Kasumi-1 (cell line): ENCODE measurements at regions not wholly inside any gene's neighbourhood (a gene's known extent, or its start where the extent isn't known, plus 50 kb on each side); places are given as distances from the start of the nearest gene placed in this dataset.
"Not testable (repeated sequence)": the region's sequence is repeated elsewhere in the genome, so short reads cannot be mapped to it uniquely, and the experiment has no call there.

Experiments used
- DNase-seq, 2 experiments: peaks; one replicate each; lab custom pipeline; 2025; lab: John Stamatoyannopoulos, UW

GRCh38 chr14:38973083-38973700 is 129.8 kb downstream of the SEC23A start:
- no peak for DNase-seq

GRCh38 chr14:38972511-38972910 is 130.5 kb downstream of the SEC23A start:
- no peak for DNase-seq

- no peak for DNase-seq
Measured at GRCh38 chr14:38971258-38971921, 131.6 kb downstream of the SEC23A start.

- DNase-seq: no peak
Measured at GRCh38 chr14:38964630-38965029, 138.4 kb downstream of the SEC23A start.

GRCh38 chr14:38960946-38961531 is 142.0 kb downstream of the SEC23A start:
- DNase-seq: no peak

GRCh38 chr14:38959021-38959420 is 144.0 kb downstream of the SEC23A start:
- no peak for DNase-seq

GRCh38 chr14:38958589-38958988 is 144.4 kb downstream of the SEC23A start:
- no peak for DNase-seq

- DNase-seq: no peak
Measured at GRCh38 chr14:38951451-38951850, 151.6 kb downstream of the SEC23A start.

GRCh38 chr14:38950676-38951075 is 152.4 kb downstream of the SEC23A start:
- no peak for DNase-seq

- DNase-seq: no peak
Measured at GRCh38 chr14:38948576-38948975, 154.5 kb downstream of the SEC23A start.

GRCh38 chr14:38948171-38948570 is 154.9 kb downstream of the SEC23A start:
- DNase-seq: no peak

- no peak for DNase-seq
Measured at GRCh38 chr14:38947343-38947742, 155.7 kb downstream of the SEC23A start.

GRCh38 chr14:38944691-38945090 is 158.3 kb downstream of the SEC23A start:
- DNase-seq: no peak

- peak in 1 of 2 experiments; percentile 1 for DNase-seq
Measured at GRCh38 chr14:38941488-38941887, 161.5 kb downstream of the SEC23A start.

- not testable (repeated sequence) for DNase-seq
Measured at GRCh38 chr14:38932653-38933000, 170.4 kb downstream of the SEC23A start.

- DNase-seq: no peak
Measured at GRCh38 chr14:38931969-38932652, 170.9 kb downstream of the SEC23A start.

GRCh38 chr14:38930898-38931297 is 172.1 kb downstream of the SEC23A start:
- DNase-seq: no peak

- DNase-seq: no peak
Measured at GRCh38 chr14:38930022-38930421, 173.0 kb downstream of the SEC23A start.

GRCh38 chr14:38929416-38929815 is 173.6 kb downstream of the SEC23A start:
- no peak for DNase-seq

- DNase-seq: not testable (repeated sequence)
Measured at GRCh38 chr14:38921893-38922292, 181.1 kb downstream of the SEC23A start.

- no peak for DNase-seq
Measured at GRCh38 chr14:38915125-38915524, 187.9 kb downstream of the SEC23A start.

- DNase-seq: no peak
Measured at GRCh38 chr14:38910092-38910491, 192.9 kb downstream of the SEC23A start.

GRCh38 chr14:38904959-38905358 is 198.1 kb downstream of the SEC23A start:
- no peak for DNase-seq
